ENCODE measurements at regions not wholly inside any gene's neighbourhood (a gene's known extent, or its start where the extent isn't known, plus 50 kb on each side); places are given as distances from the start of the nearest gene placed in this dataset.

DNA sequence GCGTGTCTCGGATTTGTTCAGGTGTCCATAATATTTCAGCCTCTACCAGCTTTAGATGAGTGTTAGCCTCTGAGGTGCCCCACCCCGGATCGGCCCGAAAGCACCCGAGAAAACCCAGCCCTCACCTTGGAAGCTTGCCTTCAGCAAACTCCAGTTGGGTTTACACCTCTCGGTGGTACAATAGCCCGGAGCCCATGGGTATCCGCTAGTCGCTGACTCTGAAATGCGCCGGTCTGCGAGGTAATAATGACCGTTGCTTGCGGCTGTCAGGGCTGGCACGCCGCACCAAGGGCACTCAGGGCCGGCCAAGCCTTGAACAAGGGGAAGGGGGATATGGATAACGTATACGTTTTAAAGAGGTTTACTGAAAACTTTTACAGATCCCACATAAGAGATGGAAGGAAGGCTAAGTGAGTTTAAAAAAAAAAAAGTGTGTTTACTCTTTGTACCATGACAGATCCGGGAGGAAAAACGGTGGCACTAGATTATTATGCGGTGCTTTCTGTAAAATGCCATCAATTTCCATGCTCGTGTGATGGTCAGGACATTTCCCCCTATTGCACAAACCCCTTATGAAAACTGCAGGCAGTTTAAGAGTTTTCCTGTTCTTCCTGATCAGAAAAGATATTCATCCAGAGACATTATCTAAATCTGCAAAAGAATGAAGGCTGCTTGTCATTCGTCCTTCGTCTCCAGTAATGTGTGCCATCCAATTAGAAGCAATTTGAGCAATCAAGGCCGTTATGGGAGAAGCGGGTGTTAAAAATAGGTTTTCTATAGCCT is 124.2 kb downstream of the TMEM161B start:
- Histone ChIP-seq H2AFZ (ENCODE audit: low read length) (no peak overlapping the region), H4K20me1 (ENCODE audit: insufficient read depth, low read length) (no peaks in the 10 kb centered on the region), H3K9me2 (ENCODE audit: insufficient read depth, low read length) (no peaks in the 10 kb centered on the region), H3K4me3 (ENCODE audit: low read depth, low read length, poor library complexity, severe bottlenecking) (no peak overlapping the region), H3K4me2 (ENCODE audit: low read length) (no peak overlapping the region), H3K79me2 (ENCODE audit: insufficient read depth, low read depth, low read length) (no peaks in the 10 kb centered on the region), H3K4me1 (ENCODE audit: insufficient read depth, low read length, poor library complexity, severe bottlenecking) (peaks cover 5% of the 10 kb centered on the region), H3K27ac (ENCODE audit: low read depth, low read length, poor library complexity, severe bottlenecking) (no peak overlapping the region), H3K36me3 (ENCODE audit: insufficient read depth, low read length) (no peaks in the 10 kb centered on the region), H3K9me3 (ENCODE audit: low read length) (no peaks in the 10 kb centered on the region)
- intact Hi-C loops (cut with micrococcal nuclease; ENCODE audit: unreplicated experiment): loop anchor here (10.0 kb wide), 2 partner anchors 360 to 450 kb away; no protein-coding TSS in a partner anchor
- no peak for DNase-seq (ENCODE audit: low spot score)
- CTCF ChIA-PET (ENCODE audit: unreplicated experiment): no interaction called here
- no TSS peak for BruUV-seq (replicated peaks)
- no peak for TF ChIP-seq EZH2phosphoT487 (IDR thresholded peaks at IDR 0.05; ENCODE audit: borderline replicate concordance, low read depth, low read length)
- TF ChIP-seq, protein P1, sequence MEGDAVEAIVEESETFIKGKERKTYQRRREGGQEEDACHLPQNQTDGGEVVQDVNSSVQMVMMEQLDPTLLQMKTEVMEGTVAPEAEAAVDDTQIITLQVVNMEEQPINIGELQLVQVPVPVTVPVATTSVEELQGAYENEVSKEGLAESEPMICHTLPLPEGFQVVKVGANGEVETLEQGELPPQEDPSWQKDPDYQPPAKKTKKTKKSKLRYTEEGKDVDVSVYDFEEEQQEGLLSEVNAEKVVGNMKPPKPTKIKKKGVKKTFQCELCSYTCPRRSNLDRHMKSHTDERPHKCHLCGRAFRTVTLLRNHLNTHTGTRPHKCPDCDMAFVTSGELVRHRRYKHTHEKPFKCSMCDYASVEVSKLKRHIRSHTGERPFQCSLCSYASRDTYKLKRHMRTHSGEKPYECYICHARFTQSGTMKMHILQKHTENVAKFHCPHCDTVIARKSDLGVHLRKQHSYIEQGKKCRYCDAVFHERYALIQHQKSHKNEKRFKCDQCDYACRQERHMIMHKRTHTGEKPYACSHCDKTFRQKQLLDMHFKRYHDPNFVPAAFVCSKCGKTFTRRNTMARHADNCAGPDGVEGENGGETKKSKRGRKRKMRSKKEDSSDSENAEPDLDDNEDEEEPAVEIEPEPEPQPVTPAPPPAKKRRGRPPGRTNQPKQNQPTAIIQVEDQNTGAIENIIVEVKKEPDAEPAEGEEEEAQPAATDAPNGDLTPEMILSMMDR (conservative IDR thresholded peaks at IDR 0.05; ENCODE audit: low read length): no peak
- POLR2A ChIA-PET: interaction anchor here (0.6 kb wide), 1 partner anchor 29 kb away, joined by 4 read pairs; no protein-coding TSS in a partner anchor

DNA sequence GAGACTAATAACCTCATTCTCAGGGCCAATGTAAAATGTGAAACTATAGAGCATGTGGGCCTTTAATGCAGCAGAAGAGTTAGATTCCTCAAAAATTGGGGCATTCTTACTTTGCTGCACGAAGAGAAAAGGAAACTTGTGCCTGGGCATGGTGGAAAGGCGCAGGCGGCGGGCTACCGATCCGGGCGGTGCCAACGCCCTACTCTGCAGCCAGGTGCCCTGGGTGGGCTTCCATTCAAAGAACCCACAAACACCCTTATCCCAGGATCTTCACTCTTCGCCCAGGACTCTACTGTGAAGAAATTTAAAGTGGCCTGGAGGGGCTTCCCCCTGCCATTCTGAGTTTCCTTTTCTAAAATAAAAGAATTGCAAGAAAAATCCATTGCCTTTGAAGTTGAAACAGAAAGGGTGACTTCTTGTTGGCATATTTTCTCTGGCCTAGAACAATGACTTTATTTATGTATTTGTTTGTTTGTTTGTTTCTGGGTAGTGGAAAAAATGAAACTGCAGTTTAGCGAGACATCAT is 124.9 kb downstream of the TMEM161B start:
- Histone ChIP-seq H3K36me3 (ENCODE audit: insufficient read depth, low read length) (no peaks in the 10 kb centered on the region), H3K9me3 (ENCODE audit: low read length) (no peaks in the 10 kb centered on the region), H3K9me2 (ENCODE audit: insufficient read depth, low read length) (no peaks in the 10 kb centered on the region), H3K4me3 (ENCODE audit: low read depth, low read length, poor library complexity, severe bottlenecking) (no peak overlapping the region), H3K4me1 (ENCODE audit: insufficient read depth, low read length, poor library complexity, severe bottlenecking) (peaks cover 5% of the 10 kb centered on the region), H2AFZ (ENCODE audit: low read length) (no peak overlapping the region), H3K79me2 (ENCODE audit: insufficient read depth, low read depth, low read length) (no peaks in the 10 kb centered on the region), H3K27ac (ENCODE audit: low read depth, low read length, poor library complexity, severe bottlenecking) (no peak overlapping the region), H3K4me2 (ENCODE audit: low read length) (no peak overlapping the region), H4K20me1 (ENCODE audit: insufficient read depth, low read length) (no peaks in the 10 kb centered on the region)
- TF ChIP-seq, protein P1 (conservative IDR thresholded peaks at IDR 0.05; ENCODE audit: low read length): no peak
- no peak for TF ChIP-seq EZH2phosphoT487 (IDR thresholded peaks at IDR 0.05; ENCODE audit: borderline replicate concordance, low read depth, low read length)
- ChIA-PET CTCF (ENCODE audit: unreplicated experiment) (no interaction called here), POLR2A (interaction anchor here (0.6 kb wide), 1 partner anchor 29 kb away, joined by 4 read pairs; no protein-coding TSS in a partner anchor)
- BruUV-seq (replicated peaks): no TSS peak
- no peak for DNase-seq (ENCODE audit: low spot score)
- intact Hi-C loops (cut with micrococcal nuclease; ENCODE audit: unreplicated experiment): loop anchor here (10.0 kb wide), 2 partner anchors 359 to 451 kb away; no protein-coding TSS in a partner anchor

Data from OCI-LY7 (cell line).